ENCODE measurements at regions not wholly inside any gene's neighbourhood (a gene's known extent, or its start where the extent isn't known, plus 50 kb on each side); places are given as distances from the start of the nearest gene placed in this dataset.

GRCh38 chr3:187943677-187944389 lies 198.6 kb upstream of the BCL6 start (continued):
- TF ChIP-seq RCOR1 (IDR thresholded peaks at IDR 0.05; ENCODE audit: insufficient replicate concordance, low read length), result no peak

GRCh38 chr3:187944390-187945179 lies 199.3 kb upstream of the BCL6 start:
- H3K4ac ChIP-seq (ENCODE audit: low read depth, low read length), result no peak overlapping the region
- H3K36me3 ChIP-seq (ENCODE audit: control insufficient read depth, insufficient read depth, low read length), result no peaks in the 10 kb centered on the region
- H2BK5ac ChIP-seq (ENCODE audit: low read depth, low read length, poor library complexity, severe bottlenecking), result no peak overlapping the region
- intact Hi-C loops (cut with micrococcal nuclease) (no loop called here), dilution Hi-C loops (cut with HindIII; ENCODE audit: low sequenced_read_pairs, unreplicated experiment) (no loop called here), in situ Hi-C loops (cut with MboI; ENCODE audit: low sequenced_read_pairs) (no loop called here)
- no peaks in the 10 kb centered on the region; the same call in 1 of the 2 replicates for H3K27me3 ChIP-seq (ENCODE audit: control insufficient read depth, insufficient read depth, low read length)
- no peak overlapping the region for H3K4me3 ChIP-seq (ENCODE audit: insufficient read depth, low read depth, low read length)
- 0 out of 2 replicates have a peak overlapping the region, but pooled peaks have one; percentile 18 for H3K14ac ChIP-seq (replicated peaks; ENCODE audit: low read depth, low read length)
- no peak overlapping the region for H3K4me2 ChIP-seq (ENCODE audit: low read depth, low read length)
- ChIA-PET POLR2A (ENCODE audit: unreplicated experiment) (no interaction called here), CTCF (interaction anchor here (1.6 kb wide), 1 partner anchor 197 kb away, joined by 5 read pairs; no protein-coding TSS in a partner anchor)
- DNase-seq, result no peak
- 0 out of 3 replicates have a peak overlapping the region, but pooled peaks have one; percentile 30 for H2BK15ac ChIP-seq (ENCODE audit: low read depth, low read length)
- H3K27ac ChIP-seq (ENCODE audit: insufficient read depth, low read length), result no peak overlapping the region
- H2BK20ac ChIP-seq (ENCODE audit: low read depth, low read length), result peak overlapping the region; percentile 17; the same call in 1 of the 2 replicates
- no peaks in the 10 kb centered on the region for H3K9me3 ChIP-seq (ENCODE audit: control insufficient read depth, insufficient read depth, low read length)
- no peak overlapping the region for H2AFZ ChIP-seq (replicated peaks; ENCODE audit: low read length, poor library complexity)
- H3K9ac ChIP-seq (ENCODE audit: low read depth, low read length), result no peak overlapping the region
- no TSS peak for BruUV-seq (replicated peaks)
- ATAC-seq (ENCODE audit: low read depth), result no peak
- H3K79me1 ChIP-seq (ENCODE audit: low read depth in 1 of 2, low read length in 2 of 2), result no peaks in the 10 kb centered on the region
- 93% methylated on average over 3 of the region's 10 CpGs; no CpG with 5 or more reads in 1 of the 2 experiments for WGBS, 2 experiments (ENCODE audit: extremely low coverage in 2 of 2, insufficient read length in 1 of 2)
- no peak overlapping the region; the same call in 1 of the 2 replicates for H3K18ac ChIP-seq (ENCODE audit: low read depth, low read length)
- peaks cover 3% of the 10 kb centered on the region; the same call in 1 of the 2 replicates for H4K20me1 ChIP-seq (ENCODE audit: insufficient read depth, low read length)
- no peak overlapping the region for H2BK120ac ChIP-seq (ENCODE audit: low read depth, low read length)
- peaks cover 11% of the 10 kb centered on the region for H3K9me1 ChIP-seq (ENCODE audit: insufficient read depth, low read length)
- no peak overlapping the region for H3K23ac ChIP-seq (ENCODE audit: low read depth, low read length)
- no peak overlapping the region for H4K8ac ChIP-seq (ENCODE audit: low read depth in 2 of 2, low read length in 2 of 2)
- H3K4me1 ChIP-seq (ENCODE audit: control insufficient read depth, insufficient read depth, low read length), result peaks cover 11% of the 10 kb centered on the region
- H4K5ac ChIP-seq (ENCODE audit: low read depth, low read length), result no peak overlapping the region
- no peak overlapping the region for H4K91ac ChIP-seq (ENCODE audit: insufficient read depth, low read depth, low read length)
- H2AK5ac ChIP-seq (ENCODE audit: low read depth, low read length), result peak overlapping the region; percentile 21; the same call in 1 of the 2 replicates
- H3K56ac ChIP-seq (ENCODE audit: extremely low read depth, insufficient read depth, low read length), result no peak overlapping the region
- no peak overlapping the region for H2AK9ac ChIP-seq (replicated peaks; ENCODE audit: low read depth, low read length, poor library complexity)
- TF ChIP-seq RFX5 (IDR thresholded peaks at IDR 0.05; ENCODE audit: low read depth, low read length) (no peak), CTCF (conservative IDR thresholded peaks at IDR 0.05; ENCODE audit: low read depth, low read length) (no peak), MAZ (IDR thresholded peaks at IDR 0.05; ENCODE audit: borderline replicate concordance, low read depth, low read length) (no peak), RCOR1 (IDR thresholded peaks at IDR 0.05; ENCODE audit: insufficient replicate concordance, low read length) (no peak), MAFK (IDR thresholded peaks at IDR 0.05; ENCODE audit: low read depth, low read length) (no peak), RAD21 (IDR thresholded peaks at IDR 0.05; ENCODE audit: low read length) (no peak), NFE2L2 (IDR thresholded peaks at IDR 0.05; ENCODE audit: low read depth, low read length) (no peak), FOS (IDR thresholded peaks at IDR 0.05; ENCODE audit: low read depth, low read length) (no peak), CHD1 (IDR thresholded peaks at IDR 0.05; ENCODE audit: low read depth, low read length) (no peak), BHLHE40 (IDR thresholded peaks at IDR 0.05; ENCODE audit: low read depth, low read length) (no peak), MXI1 (IDR thresholded peaks at IDR 0.05; ENCODE audit: borderline replicate concordance, low read depth, low read length) (no peak), USF2 (IDR thresholded peaks at IDR 0.05; ENCODE audit: low read depth, low read length) (no peak)

Measured in IMR-90 (cell line).